ENCODE measurements at regions not wholly inside any gene's neighbourhood (a gene's known extent, or its start where the extent isn't known, plus 50 kb on each side); places are given as distances from the start of the nearest gene placed in this dataset.

DNA sequence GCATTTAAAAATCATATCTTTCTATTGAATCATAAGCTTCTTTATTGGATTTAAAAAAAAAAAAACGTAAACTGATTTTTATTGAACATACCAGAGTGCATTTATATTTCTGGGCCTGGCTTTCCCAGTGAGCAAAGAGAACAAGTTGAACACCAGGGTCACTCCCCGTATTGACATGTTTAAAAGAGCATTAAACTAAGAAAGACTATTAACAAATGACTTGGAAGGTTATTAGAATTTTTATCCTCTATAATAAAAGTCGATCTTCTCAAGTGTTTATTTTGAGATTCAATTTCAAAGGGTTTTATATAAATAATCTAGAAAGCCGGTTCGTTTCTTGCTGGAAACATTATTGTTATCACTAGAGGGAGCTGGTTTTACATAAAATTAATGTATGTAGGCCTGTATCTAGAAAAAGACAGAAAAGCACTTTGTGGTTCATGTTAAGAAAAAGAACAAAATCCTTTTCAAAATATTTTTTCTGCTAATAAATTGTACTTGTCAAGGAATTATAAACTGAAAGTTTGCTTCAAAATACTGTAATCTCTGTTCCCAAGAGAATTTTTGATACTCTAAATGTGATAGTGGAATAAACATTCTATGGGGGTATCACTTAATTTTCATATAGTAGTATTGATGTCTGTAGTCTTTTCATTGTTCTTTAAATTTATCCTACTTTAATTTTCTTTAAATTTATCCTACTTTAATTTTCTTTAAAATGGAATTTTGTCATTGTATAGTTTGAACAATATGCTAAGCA lies 321.8 kb upstream of the MME start:
- DNase-seq, result no peak

DNA sequence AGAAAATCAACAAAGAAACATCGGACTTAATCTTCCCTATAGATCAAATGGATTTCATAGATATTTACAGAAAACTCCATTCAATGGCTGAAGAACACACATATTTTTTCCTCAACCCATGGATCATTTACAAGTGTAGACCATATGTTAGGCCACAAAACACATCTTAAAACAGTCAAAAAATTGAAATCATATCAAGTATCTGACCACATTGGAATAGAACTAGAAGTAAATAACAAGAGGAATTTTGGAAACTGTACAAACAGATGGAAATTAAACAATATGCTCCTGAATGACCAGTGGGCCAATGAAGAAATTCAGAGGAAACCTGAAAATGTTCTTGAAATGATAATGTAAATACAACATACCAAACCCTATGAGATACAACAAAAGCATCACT lies 323.1 kb upstream of the GPR149 start:
- DNase-seq, result no peak

DNA sequence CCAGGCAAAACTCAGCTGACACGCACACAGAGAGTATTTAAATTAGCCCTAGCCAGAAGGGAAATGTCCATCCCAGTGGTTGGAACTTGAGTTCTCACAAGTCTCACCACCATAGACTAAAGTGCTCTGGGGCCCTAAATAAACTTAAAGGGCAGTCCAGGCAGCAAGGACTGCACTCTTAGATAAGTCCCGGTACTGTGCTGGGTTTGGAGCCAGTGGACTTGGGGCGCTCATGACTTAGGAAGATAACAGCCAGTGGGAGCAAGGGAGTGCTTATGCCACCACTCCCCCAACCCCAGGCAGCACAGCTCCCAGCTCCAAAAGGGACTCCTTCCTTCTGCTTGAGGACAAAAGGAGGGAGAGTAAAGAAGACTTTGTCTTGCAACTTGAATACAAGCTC lies 319.5 kb upstream of the GPR149 start:
- DNase-seq, result no peak

GRCh38 chr3:154745929-154746328 lies 315.9 kb upstream of the GPR149 start:
- no peak for DNase-seq

DNA sequence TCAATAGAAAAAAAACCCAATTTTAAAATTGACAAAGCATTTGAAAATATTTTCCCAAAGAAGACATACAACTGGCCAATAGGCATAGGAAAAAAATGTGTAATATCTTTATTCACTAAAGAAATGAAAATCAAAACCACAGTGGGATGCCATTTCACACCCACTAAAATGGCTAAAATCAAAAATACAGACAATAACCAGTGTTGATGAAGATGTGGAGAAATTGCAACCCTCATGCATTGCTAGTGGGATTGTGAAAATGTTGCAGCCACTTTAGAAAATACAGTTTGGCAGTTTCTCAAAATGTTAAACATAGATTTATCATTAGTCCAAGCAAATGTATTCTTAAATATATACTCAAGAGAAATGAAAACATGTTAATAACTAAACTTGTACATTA lies 315.1 kb upstream of the GPR149 start:
- DNase-seq, result no peak

DNA sequence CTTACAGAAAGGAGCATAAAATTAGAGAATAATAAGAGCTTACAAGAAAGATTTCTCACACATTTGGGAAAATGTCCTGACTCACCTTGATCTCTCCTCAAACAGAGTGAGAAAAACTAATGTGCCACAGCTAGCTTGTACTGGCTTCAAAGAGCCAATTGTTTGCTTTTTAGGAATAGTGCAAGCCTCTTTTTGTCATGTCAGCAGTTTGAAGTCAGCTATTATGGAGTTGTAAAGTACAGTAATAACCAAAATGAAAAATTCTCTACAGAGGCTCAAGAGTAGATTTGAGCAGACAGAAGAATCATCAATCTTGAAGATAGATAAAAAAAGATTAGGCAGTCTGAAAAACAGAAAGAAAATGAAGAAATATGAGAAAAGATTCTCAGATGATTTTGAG lies 313.4 kb upstream of the GPR149 start:
- DNase-seq, result no peak

DNA sequence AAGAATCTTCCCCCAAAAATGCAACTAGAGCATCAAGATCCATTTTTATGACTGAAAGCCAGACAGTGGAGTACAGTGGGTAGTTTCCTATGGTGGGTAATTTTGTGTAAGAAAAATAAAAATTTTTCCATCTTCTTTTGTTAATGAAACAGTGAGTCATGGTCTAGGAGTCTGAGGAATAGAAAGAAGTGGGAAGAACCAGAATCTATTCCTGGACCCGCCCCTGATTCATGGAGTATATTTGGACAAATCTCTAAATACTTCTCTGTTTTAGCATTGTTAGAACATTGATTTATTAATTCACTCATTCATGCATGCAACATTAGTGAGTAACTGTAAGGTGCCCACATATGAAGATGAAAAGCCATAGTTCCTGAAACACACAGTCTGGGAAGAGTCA lies 304.5 kb upstream of the GPR149 start:
- DNase-seq, result no peak

GRCh38 chr3:154730186-154730585 lies 300.2 kb upstream of the GPR149 start:
- DNase-seq, result no peak

DNA sequence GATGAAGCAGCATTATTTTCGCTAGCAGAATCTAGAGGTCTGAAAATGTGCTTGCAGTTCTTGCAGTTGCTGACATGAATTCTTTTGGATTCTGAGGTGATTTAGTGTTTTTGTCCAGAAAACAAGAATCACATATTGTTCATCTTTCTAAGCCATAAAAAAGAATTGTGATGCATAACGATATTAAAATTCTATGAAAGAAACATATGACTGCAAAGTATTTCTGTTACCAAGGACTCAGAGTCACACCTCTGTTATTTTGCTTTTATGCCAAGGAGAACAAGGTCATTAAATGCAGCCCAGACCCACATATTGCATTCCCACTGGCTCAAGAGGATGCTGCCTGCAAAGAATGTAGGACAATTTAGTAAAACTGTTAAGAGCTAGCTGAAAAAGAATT lies 299.8 kb upstream of the GPR149 start:
- no peak for DNase-seq

DNA sequence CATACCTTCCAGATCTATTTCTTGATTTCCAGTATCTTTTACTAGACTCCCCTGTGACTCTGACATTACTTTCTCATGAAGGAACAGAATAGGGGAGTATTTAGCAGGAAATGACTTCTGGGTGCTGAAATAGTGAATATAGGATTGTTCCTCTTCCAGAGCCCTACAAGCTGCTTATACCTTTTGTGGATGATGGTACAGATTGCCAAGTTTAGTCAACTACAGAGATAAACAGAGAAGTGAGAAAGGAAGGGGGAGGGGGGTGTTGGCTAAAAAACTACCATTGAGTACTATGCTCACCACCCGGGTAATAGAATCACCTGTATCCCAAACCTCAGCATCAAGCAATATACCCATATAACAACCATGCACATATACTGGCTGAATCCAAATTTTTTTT lies 298.3 kb upstream of the GPR149 start:
- DNase-seq, result no peak

DNA sequence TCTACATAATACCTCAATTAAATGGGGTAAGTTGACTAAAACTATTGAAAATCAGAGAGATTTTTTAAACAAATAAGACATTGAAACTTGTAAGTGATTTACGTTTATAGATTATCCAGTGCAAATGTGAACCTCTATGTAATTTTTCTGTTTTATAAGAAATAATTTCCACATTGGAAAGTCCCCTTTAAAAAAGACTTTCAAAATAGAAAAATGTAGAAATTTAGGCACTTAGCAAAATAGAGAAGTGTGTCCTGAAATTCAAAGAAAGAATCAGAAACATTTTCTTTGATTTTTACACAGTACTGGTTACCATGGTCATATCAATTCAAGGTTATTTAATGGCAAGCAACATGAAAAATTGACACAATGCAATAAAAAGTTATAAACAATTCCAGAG lies 290.9 kb upstream of the GPR149 start:
- DNase-seq, result no peak

GRCh38 chr3:154718053-154718452 lies 288.1 kb upstream of the GPR149 start:
- no peak for DNase-seq

DNA sequence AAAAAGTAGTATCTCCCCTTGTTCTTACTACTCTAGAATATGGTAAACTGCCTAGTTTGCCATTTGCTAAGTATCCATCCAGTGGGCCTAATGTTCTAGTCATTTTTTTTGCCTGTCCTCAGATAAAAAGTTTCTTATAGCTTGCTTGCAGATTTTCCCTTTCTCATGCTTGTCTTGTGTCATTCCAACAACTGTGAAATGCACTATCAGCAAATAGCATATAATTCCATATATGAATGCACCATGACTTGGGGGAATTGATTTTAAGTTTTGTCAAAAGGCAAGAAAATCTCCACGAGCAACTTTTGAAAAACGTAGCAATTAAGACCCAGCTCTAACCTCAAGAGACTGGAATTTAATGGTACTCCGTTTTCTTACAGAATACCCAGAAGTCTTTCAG lies 286.2 kb upstream of the GPR149 start:
- DNase-seq, result no peak

- DNase-seq, result no peak
Measured at GRCh38 chr3:154708554-154708953, 278.6 kb upstream of the GPR149 start.

GRCh38 chr3:154701055-154701454 lies 271.1 kb upstream of the GPR149 start:
- no peak for DNase-seq

GRCh38 chr3:154690413-154690812 lies 260.4 kb upstream of the GPR149 start:
- no peak for DNase-seq

- DNase-seq, result no peak
Measured at GRCh38 chr3:154684440-154684839, 254.4 kb upstream of the GPR149 start.

- no peak for DNase-seq
Measured at GRCh38 chr3:154684021-154684420, 254.0 kb upstream of the GPR149 start.

DNA sequence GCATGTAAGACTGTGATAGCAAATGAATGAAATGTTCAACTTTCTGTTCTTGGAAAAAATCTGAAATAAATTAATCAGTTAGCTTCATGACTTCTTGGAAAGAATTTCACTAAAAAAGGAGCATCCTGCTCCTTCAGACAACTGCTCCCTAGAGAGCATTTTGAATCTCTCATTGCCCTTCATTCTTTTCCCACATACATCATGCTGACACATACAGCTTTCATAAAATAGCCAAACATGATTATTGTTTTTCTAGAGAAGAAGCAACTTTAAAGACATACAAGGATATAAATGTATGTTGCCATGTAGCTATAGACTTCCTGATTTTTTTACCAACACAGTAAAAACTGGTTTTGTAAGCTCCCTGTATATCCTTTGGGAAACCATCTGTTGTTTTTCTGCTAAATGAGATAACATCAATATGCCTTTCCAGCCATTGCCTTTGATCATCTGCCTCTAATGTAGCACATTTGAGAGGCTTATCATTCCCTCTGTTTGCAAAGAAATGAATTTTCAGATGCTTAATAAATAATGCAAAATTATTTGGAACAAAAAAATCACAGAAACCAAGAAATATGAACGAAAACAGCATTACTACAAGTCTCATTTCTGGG lies 248.2 kb upstream of the GPR149 start:
- DNase-seq, result no peak

DNA sequence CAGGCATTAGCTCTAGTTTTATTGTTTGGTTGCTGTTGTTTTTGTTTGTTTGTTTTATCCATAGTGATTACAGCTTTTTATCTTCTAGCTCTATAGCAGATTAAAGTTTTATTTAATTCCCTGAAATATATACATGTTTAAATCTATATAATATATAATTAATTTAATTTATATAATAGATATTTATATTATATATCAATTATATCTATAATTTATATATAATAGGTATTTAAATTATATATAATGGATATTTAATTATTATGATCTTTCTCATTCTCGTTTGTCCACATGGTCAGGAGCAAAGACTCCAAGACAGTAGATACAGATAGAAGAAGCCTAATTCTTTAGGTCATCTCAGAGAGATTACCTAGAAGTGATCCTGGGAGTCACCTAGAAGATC lies 238.8 kb upstream of the GPR149 start:
- DNase-seq, result no peak

- DNase-seq, result no peak
Measured at GRCh38 chr3:154668187-154668586, 238.2 kb upstream of the GPR149 start.

DNA sequence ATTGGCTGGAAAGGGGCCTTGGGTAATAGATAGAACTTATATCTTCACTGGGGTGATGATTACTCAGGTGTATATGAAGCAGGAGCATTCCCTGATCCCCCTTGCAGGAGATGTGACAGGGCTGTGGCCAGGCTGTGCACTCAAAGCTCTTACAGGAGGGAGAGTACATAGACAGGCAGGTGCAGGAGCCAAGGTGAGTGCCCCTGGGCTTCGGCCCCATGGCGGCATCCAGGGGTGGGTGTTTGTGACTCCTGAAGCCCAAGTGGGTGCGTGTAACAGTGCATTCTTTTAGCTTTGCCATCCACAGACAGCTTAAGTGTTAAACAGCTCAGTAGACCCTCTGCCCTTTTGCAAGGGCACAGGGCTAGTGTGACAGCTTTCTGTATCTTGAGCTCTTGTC lies 236.6 kb upstream of the GPR149 start:
- DNase-seq, result no peak

DNA sequence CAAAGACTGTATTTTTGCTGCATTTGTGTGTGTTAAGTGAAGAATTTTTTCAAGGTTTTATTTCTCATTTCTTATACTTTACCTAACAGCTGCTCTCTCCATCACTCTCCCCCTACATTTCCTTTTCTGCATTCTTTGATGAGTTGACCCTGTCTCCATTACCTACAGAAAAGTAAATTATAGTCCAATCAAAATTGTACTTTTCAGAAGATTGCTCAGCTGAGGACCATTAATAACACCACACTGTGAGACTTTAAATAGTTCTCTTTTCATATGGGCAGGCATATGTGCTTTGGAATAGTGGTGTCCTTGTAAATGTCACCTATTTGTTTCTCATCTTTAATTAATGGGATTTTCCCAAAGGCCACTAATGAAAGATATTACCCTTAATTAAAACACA lies 234.7 kb upstream of the GPR149 start:
- DNase-seq, result no peak

GRCh38 chr3:154662851-154663250 lies 232.9 kb upstream of the GPR149 start:
- DNase-seq, result no peak

- no peak for DNase-seq
Measured at GRCh38 chr3:154660811-154661210, 230.8 kb upstream of the GPR149 start.

All from activated gamma-delta T cell (primary cell).